NT2/D1 (cell line): ENCODE measurements at regions not wholly inside any gene's neighbourhood (a gene's known extent, or its start where the extent isn't known, plus 50 kb on each side); places are given as distances from the start of the nearest gene placed in this dataset.

Experiments used
- SUZ12 ChIP-seq: IDR thresholded peaks from 2 replicates; pipeline ENCODE4 v1.6.1; 2011; ENCODE audit not compliant: insufficient read length, insufficient read depth; ENCODE audit errors: extremely low read depth
- YY1 ChIP-seq: IDR thresholded peaks from 2 replicates; pipeline ENCODE4 v1.6.1; 2011; ENCODE audit not compliant: insufficient read length, insufficient read depth
- ZNF274 ChIP-seq: IDR thresholded peaks from 2 replicates; pipeline ENCODE4 v1.6.1; 2011; ENCODE audit warnings: mild to moderate bottlenecking, low read depth, low read length

- TF ChIP-seq YY1 (no peak), ZNF274 (no peak), SUZ12 (no peak)
Observed at GRCh38 chr5:74384851-74385250, 255.7 kb downstream of the ENC1 start.
